Effector CD4-positive, alpha-beta T cell (primary cell): ENCODE measurements at regions not wholly inside any gene's neighbourhood (a gene's known extent, or its start where the extent isn't known, plus 50 kb on each side); places are given as distances from the start of the nearest gene placed in this dataset.

ENCODE experiments used
- DNase-seq: peaks from one replicate; pipeline ENCODE4 v3.0.0-alpha.2; 2020

DNA sequence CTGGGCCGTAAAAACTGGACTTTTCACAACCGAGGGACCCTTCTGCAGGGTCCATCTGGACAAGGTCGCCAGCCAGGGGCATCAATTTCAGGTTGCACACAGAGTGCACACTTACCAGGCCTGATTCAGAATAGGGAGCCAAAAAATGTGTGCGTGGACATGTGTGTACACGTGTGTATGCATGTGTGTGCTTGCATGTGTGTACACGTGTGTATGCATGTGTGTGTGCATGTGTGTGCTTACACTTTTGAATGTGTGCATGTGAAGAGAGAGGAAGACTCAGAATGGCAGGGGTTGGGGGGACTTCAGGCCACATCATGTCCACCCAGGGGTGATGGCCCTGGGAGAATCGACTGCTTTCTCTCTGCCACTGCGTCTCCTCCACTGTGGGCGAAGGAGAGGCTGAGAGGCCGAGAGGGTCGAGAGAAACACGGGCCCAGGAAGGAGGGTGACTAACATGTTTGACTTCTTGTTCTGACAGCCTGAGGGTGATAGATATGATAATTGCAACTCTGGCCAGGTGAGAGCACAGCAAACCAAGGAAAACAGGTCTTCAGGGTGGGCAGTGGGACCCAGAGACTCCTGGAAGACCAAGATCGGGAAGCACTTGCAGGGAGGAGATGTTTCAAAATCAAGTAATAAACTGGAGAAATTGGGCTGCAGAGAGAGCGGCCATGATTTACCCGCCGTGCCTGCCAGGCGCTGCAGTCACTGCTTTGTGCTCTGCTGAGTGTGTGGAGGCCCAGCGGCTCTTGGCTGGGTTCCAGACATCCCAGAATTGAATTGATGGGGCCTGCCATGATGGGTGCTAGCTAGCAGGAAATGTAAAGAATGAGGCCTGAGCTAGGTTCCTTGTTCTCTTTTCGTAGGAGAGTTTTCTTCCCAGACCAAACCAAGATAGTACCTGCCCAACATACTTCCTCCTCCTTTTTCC is 310.8 kb downstream of the QKI start:
- DNase-seq, result no peak

- no peak for DNase-seq
Measured at GRCh38 chr6:163724196-163724595, 309.7 kb downstream of the QKI start.

DNA sequence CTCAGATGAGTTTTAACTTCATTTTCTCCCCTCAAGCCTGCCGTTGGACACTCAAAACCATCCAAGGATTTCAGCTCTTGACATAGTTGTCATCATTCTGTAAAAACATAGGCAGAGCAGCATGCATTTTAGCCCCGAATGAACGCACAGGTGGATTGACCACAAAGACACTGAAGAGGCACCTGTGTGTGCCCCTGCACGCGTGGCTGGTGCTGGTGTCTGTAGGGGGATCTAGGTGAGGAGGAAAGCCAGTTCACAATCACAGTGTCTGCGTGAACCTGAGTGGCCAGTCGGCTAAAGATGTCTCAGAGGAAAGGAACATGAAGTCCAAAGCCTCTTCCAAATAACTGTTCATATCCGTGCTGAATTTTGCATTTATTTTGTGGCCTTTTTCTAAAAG is 309.2 kb downstream of the QKI start:
- no peak for DNase-seq

GRCh38 chr6:163721922-163722692 is 307.6 kb downstream of the QKI start:
- no peak for DNase-seq

DNA sequence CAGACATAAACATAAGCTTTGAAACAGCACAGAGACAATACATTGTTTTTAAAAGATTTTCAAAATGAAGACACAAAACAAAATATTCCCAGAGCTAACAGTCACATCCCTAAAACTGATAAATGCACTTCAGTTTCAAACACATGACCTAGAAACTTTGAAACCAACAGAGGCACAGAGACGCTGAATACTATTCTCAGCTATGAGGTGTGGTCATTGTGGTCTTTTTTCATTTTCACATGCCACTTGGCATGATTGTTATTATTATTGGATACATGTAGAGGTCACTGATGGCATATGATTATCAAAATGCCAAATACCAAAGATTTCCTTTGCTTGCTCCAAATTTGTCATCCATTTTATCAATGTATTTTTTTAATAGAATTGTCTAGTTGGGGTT is 306.9 kb downstream of the QKI start:
- DNase-seq, result no peak

DNA sequence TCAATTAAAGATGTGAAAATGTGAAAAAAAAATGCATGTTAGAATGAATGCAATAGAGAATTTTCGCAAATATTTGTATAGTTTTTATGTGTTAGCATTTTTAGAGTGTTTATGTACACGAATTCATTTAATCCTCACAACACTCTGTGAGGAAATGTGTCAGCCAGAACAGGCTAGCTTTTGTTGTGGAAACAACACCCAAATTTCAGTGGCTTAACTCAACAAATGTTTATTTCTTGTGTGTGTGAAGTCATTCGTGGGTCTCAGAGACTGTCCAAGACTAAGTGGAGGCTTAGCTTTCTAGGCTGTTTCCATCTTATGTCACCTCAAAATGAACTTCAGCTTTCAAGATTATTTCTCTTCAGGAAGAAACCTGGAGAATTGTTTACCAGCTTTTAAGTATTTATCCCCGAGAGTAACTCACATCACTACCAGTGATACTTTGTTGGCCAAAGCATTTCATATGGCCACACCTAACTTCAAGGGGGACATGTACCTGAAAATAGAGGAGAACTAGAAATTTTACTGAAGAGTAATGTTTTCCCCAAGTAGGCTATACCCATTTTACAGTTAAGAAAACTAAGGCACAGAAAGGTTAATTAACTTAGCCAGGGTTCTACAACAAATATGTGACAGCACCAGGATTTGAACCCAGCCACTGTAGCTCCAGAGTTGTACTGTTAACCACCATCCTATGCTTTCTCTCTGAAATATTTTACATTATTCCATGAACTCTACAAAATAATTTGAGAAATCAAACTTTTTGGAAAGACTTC is 306.1 kb downstream of the QKI start:
- DNase-seq, result no peak

DNA sequence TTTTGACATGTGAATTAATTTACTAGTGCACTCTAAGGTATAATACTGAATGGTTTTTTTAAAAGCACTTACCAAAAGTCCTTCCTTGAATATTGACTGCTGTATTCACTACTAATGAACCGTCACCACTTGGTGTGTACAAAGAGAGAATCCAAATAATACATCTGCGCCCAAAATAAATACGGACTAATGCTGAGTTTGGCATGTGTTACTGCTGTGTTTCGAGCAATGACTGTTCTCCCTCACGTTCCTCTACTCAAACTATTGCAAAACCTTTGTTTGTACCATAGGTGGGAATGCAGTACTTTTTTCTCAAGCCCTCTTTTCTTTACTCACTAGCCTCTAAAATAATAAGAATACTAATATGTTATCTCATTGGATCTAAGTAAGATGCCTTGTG is 305.5 kb downstream of the QKI start:
- no peak for DNase-seq

DNA sequence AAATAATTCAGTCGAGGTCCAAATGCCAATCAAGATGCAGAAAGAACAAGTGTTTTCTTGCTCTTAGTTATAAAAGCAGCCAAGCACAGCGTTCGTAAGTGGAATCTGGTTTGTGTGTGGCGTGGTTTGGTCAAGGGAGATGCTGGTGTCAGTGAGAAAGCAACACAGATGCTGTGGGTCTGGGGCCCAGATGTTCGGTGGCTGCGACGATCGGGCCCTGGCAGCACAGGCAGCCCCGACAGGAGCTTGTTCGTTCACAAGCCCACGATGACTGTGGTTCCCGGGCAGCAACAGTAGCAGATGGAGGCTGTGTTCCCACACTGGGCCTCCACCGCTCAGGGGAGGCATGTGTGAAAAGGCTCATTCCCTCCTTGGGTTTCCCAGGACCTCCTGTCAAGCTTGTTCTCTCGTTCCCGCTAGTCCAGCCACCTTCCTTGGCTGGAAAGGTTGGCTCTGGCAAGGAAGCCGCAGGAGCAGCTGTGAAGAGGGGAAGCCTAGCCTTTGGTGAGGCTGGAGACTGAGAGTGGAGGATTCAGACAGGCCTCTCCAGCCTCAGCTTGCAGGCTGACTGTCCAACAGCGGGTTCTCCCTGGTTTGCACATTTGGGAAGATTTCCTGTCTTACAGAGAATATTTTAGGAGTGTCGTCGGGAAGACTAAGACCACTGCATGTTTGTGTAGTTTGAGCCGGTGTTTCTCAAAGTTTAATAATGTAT is 304.7 kb downstream of the QKI start:
- DNase-seq, result no peak

DNA sequence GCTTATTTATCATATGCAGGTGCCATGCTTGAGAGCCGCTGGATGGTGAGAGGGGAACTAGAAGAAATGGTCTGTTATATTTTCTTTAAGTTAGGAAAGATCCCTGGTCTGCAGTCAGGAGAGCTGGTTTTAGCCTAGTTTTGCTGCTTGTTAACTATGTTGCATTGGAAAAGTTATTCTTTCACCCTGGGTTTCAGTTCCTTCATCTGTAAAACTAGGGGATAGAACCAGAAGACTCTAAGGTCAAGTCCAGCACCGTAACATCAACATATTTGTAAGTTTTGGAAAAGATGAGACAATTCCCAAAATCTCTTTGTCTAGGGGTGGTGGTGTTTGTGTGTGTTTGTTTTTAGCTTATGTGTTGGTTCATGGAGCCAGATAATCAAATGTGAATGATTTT is 304.0 kb downstream of the QKI start:
- no peak for DNase-seq

- DNase-seq, result no peak
Measured at GRCh38 chr6:163717106-163717764, 302.7 kb downstream of the QKI start.

DNA sequence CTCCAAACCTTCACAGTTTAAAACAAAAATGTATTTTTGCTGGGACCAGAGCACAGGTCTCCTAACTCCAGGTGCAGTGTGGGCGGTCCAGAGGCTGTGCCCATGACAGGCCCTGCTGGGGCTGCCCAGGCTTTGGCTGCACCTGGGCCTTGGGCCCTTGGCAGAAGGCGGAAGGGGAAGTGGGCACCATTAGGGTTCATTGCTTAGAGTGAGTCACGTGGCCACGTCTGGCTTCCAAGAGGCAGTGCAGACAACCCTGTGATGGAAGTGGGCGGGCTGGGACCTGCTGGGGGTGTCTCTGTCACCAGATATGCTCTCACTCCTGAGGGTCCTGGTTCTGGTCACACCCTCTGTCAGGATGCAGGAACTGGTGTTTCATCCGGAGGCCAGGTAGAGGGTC is 302.2 kb downstream of the QKI start:
- no peak for DNase-seq

GRCh38 chr6:163715846-163716245 is 301.3 kb downstream of the QKI start:
- DNase-seq, result no peak

DNA sequence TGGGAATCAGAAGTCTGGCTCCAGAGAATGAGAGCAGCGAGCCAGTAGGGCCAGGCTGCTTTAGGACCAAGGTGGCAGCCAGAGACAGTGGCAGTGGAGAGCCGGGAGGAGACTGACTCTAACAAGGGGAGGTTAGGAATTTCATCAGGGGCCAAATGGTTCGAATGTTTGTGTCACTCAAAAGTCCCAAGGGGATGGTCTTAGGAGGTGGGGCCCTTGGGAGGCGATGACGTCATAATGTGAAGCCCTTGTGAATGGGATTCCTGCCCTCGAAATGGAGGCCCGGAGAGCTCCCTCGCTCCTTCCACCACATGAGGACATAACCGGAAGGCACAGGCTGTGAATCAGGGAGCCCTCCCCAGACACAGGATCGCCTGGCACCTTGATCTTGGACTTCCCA is 299.7 kb downstream of the QKI start:
- DNase-seq, result no peak

- no peak for DNase-seq
Measured at GRCh38 chr6:163712981-163713380, 298.5 kb downstream of the QKI start.

GRCh38 chr6:163712566-163712961 is 298.0 kb downstream of the QKI start:
- DNase-seq, result no peak

GRCh38 chr6:163711615-163712565 is 297.4 kb downstream of the QKI start:
- no peak for DNase-seq

DNA sequence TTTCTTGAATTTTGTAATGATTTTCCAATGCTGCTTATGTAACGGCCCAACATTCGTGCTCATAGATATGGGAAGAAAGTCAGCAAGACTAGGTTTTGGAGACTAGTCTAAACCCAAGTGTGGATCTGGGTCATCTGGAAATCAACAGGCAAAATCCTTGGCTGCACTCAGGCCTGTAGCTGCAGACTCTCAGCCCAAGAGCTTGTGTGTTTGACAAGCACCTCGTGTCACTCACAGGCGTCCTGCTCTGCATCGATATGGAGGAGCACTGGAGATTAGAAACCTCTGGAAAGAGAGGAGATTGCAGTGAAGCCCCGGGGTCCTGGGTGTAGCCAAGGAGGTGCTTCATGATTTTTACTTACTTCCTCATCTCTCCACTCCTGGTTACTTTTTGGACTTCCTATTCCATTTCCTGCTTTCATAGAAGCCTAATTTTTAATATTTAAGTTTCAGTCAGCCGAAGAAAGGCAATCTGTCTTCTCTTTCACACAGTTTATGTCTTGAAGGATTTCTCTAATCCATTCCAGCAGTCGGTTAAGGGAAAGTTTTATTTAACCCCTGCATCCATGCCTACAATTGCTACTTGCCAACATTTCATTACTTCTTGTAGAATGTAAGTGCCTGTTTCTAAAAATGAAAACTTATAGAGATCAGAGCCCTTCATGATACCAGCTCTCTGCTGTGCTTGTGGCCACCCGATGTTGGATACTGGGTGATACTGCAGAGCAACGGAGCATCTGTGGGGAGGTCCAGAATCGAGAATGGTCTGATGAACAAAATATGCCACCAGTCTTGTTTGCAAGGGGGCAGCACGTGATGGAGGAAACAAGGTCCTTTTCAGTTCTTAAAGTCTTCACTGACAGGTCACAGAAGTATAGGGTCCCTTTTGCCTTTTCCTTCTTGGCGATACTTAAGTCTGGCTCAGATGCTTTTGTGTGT is 296.3 kb downstream of the QKI start:
- DNase-seq, result no peak

GRCh38 chr6:163709693-163710092 is 295.2 kb downstream of the QKI start:
- DNase-seq, result no peak

DNA sequence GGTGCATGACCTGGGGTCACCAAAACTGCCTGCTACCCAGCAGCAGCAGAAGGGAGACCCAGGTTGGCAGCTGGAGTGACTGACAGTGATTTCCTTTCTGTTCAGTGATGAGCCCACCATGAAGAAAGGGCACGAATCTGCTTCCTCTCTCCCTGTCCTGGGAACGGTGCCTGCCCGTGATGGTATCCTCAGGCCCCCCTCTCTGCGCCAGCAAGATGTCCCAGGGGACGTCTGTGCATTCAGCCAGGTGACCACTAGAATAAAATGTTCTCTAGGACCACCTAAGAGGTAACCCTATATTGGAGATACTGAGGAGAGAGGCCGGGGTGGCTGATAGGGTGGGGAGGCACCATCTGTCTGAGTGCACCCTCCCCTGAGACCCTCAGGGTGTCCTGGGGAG is 294.7 kb downstream of the QKI start:
- DNase-seq, result no peak

- DNase-seq, result no peak
Measured at GRCh38 chr6:163708466-163708865, 293.9 kb downstream of the QKI start.
